ENCODE measurements at regions not wholly inside any gene's neighbourhood (a gene's known extent, or its start where the extent isn't known, plus 50 kb on each side); places are given as distances from the start of the nearest gene placed in this dataset.
A peak's percentile ranks its signal among the peaks of the same experiment; 100 is the strongest.

DNA sequence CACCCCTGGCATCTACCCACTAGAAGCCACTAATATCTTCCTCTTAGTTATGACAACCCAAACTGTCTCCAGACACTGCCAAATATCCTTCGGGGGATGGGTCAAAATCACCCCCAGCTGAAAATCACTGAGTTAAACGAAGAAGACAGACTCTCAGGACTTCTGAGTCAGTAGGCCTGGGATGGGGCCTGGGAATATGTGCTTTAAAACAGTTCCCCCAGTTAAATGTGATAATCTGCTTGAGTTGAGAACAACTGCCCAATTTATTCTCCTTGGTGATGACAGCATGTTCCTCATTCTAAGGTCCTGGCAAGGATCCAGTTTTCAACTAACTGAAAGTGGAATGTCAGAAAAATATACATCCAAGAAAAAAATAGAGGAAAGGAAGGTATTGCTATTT, 52.4 kb downstream of the CBLL2 start:
- no peak for DNase-seq

DNA sequence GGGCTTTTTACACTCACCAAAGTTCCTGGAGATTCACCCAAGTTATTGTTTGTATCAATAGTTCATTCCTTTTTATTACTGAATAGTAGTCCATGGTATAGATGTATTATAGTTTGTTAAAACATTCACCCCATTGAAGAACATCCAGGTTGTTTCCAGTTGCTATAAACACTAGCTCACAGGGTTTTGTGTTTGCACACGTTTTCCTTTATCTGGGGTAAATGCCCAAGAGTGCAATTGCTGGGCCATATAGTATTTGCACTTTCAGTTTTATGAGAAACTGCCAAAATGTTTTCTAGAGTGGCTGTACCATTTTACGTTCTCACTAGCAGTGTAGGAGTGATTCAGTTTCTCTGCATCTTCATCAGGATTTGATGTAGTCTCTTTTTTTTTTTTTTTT, 57.1 kb downstream of the CBLL2 start:
- no peak for DNase-seq

DNA sequence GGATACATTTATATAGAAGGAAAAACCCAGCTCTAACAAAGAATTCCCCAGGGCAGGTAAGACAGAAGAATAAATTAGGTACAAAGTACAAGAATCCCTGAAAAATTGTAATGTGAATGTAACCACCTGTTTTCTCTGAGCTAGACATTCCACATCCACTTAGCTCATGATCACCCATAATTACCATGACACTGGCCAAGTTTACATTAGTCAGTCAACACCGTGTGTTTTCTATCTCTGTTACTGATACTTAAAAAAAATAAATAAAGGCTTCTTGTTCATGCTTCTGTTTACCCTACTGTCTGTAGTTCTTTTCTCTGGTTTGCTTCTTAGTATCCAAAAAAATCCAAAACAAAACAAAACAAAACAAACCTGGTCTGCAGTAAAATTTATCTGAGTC, 66.0 kb downstream of the CBLL2 start:
- no peak for DNase-seq

DNA sequence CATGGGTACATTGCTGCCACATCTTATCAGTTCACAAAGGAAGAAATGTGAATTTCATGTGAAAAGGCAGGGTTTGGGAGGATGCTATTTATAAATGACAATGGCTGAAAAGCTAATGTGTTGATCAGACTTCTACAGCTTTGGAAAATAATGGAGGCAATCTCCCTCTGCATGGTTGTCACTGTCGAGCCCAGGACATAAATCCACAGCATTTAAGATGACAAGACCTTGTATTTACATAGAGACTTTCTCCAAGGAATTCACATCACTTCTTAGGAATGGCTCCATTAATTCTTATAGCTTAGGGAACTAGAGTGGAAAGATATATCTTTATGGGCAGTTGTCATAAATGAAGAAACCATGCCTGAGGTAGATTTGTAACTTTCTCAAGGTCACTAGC, 66.7 kb downstream of the CBLL2 start:
- DNase-seq: no peak

DNA sequence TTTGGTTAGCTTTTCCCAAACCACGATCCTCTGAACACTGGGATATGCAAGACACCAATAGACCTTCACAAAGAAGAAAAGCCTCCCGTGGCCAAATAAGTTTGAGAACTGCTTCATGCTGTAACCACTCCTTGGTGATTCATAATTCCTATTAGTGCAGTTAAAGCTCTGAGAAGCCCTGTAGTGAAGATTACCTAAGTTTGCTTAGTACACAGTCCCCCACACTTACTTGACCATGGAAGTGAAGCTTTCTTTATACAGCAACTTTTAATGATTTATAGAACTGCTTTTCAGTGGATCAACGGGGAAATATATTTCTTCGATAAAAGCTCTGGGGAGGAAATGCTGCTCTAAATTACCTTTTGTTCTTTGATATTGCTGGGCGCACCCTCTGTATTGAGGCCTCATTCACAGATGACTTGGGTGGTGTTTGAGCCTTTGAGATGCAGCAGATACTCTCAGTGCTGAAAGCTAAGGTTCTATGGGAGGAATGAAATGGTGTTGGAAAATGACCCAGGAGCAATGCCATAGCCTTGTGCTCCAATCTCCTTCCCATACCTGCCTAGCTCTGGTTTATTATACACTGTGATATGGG, 67.4 kb downstream of the CBLL2 start:
- DNase-seq: no peak

DNA sequence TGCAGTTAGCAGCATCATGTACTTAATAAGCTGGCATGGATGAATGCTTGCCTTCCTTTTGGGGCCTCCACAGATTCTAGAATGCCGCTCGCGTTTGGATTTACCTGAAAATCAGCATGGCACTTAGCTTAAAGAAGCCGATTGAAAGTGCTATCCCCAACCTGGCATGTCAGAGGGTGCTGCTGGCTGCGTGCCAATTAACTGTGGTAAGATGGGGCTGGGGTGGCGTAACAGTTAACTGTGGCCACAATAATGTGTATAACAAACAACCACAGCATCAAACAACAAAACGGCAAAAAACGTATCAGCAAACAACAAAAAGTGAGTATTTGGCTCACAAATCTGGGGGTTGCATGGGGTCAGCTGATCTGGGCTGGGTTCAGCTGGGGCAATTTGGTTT, 70.5 kb downstream of the CBLL2 start:
- DNase-seq: no peak

DNA sequence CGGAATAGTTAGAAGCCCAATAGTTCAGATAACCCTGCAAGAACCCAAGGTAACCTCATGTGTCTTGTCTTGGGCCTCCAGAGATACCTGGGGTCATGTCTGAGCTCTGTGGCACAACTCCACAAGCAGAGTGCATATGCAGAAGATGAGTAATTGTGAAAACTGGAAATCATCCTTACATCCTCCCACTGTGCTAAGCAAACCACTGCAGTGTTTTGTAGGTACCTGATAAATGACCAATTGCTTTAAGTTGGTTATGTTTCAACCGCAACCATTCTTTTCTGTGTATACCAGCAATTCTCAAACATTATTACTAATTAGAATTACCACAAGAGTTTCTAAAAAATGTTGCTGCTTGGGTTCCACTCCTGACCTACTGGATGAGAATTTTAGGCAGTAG, 73.2 kb downstream of the CBLL2 start:
- no peak for DNase-seq

DNA sequence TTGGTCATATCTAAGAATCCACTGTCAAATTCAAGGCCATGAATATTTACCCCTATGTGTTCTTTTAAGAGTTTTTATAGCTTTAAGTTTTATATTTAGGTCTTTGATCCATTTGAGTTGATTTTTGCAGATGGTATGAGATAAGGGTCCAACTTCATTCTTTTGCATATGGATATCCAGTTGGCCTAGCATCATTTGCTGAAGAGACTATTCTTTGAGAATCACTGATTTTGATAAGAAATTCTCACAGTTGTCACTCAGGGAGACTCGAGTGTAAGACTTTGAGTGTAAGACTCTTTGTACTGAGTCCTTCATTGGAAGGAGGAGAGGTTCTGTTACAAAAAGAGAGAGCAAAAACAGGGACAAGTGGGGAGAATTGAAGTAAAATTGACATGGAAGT, 74.8 kb downstream of the CBLL2 start:
- DNase-seq: no peak

DNA sequence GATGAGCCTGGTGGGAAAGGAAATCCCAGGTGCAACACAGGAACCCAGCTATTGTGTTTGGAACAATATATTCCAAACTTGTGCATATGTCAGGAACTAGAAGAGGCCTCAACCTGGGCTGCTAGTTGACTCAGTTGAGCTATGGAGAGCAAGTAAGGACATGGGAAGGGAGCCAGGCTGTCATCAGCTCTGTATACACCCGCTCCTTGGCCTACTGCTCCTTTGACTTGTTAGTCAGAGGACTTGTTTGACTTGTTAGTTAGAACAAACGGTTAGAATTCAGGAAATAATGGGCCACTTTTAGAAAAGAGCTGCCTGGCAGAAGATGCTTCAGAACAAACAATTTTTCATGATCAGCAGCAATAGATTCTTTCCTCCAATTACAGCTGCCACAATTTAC, 76.4 kb downstream of the CBLL2 start:
- DNase-seq: no peak

DNA sequence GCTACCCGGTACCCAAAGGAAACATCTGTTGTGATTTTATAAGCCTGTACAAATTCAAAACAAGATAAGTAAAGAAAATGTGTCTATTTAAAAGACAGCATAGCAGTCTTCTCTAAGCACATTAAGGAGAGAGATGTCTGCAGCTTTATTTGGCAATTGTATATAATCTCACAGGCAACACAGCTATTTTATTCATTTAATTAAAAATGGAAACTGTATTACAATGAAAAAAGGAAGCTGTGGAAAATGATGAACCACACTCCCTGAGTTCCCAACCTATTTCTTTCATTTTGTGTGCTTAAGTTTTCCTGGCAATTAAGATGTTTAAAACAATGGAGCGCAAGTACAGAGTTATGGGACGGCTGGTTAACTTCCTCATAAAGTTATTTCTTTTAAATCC, 78.4 kb downstream of the CBLL2 start:
- no peak for DNase-seq

DNA sequence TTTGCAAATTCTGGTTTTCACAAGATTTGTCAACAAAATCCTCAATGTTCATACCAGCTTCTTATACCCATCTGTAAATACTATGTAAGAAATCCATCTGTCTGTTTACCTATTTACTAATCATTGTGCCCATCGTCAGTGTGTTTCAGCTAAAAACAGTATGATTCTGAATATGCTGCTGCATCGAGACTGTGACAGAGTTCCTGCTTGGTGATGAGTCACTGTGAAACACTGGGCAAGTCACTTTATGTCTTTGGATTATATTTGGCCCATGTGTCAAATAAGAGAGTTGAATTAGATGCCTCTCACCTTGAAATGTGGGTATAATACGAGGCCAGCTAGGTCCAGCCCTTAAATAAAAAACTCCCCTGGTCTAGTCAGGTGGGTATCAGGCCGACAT, 79.3 kb downstream of the CBLL2 start:
- no peak for DNase-seq

DNA sequence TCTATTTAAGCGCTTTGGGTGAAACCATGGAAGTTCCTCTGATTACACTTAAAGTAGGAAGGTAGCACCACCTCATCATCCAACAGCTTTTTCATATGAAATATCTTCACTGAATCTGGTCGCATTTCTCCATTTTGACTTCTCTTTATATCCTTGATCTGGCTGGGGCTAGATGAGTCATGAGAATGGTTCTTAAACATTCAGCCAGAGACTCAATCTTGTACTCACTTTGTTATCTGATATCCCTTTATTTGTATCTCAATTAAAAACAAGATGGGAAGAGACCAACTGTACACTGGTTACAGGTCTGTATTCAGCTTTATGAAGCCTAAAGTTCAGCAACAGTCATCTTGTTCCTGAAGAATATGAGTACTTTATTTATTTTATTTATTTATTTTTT, 84.9 kb downstream of the CBLL2 start:
- no peak for DNase-seq

DNA sequence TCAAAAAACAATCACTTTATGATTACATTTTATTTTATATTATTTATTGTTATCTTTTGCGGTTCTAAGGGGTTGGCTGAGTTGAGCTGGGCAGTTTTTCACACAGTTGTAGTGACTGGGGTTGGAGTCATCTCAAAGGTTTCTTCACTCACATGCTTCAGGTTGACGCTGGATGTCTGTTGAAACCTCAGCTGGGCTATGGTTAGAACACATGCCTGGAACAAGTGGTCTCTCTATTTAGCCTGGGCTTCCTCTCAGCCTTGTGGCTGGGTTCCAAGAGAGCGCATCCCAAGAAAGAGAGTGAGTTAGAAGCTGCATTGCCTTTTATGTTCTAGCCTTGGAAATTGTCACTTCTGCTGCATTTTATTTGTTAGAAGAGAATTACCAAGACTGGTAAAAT, 87.4 kb downstream of the CBLL2 start:
- no peak for DNase-seq

DNA sequence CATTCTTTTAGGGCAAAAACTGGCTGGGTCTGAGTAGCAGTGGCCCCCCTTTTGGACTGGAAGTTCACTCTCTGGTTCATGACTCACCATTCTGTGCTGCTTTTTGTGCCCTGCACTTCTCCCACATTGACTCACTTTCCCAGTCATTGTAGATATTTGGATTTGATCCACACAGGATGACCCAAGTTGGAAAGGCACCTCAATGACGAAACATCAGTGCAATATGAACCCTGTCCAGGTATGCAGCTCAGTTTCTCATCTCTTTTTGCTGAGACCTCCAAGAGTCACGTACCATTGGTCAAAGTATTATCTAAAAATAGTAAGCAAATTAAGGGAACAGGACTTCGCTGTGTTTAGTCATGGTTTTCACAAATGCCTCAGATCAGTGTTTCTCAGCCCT, 92.7 kb downstream of the CBLL2 start:
- DNase-seq: peak; percentile 25

DNA sequence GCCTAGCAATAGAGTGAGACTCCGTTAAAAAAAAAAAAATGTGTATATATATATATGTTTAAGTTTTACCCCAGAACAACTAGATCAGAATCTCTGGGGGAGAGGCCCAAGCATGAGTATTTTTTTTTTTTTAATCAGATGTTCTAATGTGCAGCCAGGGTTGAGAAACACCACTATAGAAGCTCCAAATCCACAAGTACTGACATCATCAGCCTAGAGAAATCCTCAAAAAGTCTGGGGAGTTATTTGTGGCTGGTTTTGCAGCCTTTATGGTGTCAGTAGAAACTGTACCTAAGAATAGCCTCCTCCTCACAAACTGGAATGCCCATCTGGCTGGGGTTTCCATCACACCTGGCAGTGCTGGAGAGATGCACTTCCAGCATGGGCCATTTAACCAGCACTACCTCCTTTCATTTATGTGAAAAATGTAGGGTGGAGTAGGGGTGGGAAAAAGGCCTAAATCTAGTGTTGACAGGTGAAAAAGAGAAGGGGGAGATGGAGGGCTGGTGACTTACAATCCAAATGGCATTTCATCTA, 93.5 kb downstream of the CBLL2 start:
- DNase-seq: no peak

DNA sequence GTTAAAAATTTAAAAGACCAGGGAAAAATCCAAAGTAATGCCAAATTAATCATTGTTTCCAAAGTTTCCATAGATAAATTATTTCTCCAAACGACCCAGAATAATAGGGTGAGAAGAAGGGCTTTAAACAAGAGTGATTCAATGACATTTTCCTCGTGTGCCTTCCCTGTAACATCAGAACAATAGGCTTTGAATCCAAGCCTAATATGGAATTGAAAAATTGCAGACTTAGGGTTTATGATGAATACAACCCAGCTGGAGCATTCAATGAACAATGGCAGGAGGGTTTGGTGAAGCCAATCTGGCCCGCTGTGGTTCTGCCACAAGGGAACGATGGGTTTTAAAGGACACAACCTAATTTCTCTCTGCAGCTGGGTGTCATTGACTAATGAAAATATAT, 94.2 kb downstream of the CBLL2 start:
- DNase-seq: no peak

DNA sequence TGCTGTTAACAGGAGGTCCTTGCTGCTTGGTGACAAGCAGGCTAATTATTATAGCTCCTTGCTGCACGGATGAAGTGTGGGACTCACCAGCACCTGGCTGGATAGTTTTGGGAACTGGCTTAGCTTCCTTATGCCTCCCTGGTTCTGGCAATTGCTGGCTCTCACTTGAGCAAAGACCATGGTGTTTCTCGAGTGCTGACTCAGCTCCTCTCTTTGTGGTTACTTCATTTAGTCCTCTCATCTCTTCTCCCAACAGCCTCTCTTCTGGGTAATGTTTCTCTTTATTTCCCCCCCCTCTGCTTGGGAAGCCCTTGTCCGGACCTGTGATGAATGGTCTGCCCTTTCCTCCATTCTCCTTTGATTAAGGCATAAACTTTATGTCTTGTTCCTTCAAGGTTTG, 100.4 kb downstream of the CBLL2 start:
- no peak for DNase-seq

DNA sequence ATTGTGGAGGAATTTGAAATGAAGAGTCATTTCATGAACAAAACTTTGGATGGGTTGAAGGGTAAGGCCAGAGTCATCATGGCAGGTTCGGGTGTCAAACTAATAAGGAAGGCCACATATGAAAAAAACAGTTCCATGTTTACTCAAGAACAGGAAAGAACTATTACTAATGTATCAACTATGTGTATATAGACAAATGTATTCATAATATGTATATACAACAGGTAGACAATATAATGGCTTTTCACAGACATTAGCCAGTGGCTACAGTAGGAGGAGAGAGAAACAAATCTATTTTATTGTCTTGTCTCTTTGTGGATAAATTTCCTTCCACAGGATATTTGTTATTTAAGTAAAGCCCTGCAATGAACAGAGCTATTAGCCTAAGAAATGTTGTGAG, 101.1 kb downstream of the CBLL2 start:
- DNase-seq: no peak

DNA sequence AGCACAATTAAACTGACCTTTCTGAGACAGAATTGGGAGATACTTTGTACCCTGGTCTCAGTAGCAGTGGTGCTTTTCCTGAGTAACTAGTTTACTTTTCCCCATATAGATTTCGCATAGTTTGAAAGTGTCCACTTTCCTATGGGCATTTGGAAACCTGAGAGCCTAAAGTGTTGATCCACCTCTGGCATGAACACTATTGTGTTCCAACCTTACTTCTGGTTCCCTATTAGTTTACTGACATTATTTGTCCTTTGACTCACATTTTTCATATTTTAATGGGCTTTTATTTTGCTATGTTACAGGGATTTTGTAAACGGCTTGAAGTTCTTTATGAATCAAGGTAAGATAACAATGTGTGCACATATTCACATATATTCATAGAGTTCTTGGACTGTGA, 103.7 kb downstream of the CBLL2 start:
- DNase-seq: no peak

DNA sequence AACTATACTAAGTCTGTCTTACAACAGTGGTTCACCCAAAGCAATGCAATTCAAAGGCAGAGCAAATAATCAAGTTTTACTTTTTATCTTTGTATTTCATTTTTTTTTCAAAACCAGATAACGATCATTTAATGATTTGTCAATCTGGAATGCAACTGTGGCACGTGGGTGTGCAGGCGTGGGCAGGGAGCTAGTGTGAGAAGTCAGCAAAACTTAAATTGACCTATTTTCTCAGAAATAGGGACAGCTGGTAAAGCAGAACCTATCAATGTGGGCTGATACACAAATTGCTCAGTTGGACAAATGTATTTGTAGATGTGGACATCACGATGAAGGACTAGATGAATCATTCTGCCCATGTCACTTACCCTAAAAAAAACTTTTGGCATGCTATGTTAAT, 105.6 kb downstream of the CBLL2 start:
- DNase-seq: no peak

DNA sequence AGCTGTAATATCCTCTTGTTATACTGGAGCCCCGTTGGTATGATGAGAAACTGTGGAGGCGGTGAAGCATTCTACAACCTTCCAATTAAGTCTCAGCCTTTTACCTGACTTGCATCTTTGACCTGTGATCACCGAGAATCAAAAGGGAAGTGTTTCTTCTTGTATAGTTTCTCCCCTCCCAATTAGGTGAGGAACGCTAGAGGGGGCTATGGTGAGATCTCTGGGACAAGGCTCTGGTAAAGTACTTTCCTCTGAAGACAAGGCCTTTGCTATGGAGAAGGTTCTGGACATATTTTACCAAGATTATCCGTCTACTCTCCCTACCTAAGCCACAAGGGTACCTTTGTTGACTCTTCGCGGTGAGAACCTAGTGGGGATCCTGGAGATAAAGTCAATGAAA, 111.3 kb downstream of the CBLL2 start:
- DNase-seq: no peak

DNA sequence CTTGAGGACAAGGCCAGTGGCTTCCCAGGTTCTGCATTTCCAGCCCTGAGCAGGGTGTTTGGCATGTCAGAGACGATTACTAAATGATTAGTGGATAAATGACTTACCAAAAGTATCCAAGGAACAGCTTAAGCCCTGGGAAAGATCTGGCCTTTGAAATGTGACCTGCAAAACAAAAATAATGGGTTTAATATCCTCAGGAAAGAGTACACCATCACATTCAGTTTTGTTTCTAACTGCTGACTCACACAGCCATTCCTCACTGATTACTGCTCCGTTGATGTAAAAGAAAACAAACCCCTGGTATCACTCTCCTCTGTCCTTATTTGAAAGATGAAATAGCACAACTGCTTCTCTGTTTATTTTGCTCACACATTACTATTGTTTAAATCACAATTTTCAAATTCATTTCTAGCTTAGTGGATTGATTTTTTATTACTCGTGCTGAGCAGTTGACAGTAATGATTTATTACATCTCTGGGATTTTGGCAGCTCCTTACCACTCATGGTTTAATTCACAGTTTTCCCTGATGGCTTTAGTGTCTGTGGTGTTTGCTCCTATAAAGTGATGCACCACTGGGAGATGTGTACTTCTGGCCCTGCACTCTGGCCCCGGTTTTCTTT, 117.0 kb downstream of the CBLL2 start:
- DNase-seq: peak; percentile 59

DNA sequence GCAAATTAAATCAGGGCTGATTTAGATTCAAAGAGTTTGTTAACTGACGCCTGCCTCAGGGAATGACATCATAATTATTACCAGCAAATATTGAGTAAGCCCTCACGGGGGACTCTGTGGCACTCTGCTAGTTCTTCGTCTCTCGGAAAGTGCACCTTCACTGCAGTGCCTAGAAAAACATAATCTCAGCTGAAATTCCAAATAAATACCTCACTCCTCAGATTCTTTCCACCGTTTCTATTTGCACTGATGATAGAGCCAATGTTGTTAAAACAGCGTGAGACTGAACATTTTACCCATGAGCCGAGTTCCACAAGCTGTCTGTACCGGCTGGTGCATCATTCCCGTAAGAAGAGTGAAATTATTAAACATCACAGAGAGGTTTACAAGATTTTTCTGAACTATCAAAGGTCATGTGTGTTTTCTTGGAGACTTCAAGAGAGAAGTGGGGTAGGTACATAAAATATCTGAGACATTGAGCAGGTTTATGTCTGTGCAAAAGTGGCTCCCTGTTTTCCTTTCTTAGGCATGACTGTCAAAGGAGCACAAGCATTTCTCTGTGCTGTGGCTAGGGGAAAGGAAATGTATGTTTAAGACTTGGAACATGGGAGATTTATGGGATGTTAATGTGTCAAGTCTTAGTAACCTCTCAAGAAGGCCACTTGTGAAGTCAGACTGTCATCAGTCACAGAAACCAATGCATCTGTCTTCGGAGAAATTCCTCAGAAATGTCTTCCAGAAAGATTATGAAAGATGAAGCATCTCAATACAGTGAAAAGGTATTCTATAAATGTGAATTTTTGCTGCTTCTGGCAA, 119.6 kb downstream of the CBLL2 start:
- no peak for DNase-seq

DNA sequence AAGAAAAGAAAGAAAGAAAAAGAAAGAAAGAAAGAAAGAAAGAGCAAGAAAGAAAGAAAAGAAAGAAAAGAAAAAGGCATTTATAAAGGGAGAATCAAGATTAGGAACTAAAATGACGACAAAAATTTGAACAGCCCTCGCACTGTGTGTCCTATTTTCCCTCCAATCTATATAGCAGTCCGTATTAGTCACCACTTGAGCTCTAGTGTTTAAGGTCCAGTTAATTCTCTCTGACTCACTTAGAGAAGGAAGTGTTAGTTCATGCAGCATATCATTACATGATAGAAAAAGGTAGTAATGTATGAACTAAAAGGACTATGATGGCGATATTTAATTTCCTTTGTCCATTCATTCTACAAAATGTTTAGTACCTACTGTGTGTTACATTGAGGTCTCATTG, 122.7 kb downstream of the CBLL2 start:
- DNase-seq: peak; percentile 36
